Retinal pigment epithelial cell (primary cell): ENCODE measurements at regions not wholly inside any gene's neighbourhood (a gene's known extent, or its start where the extent isn't known, plus 50 kb on each side); places are given as distances from the start of the nearest gene placed in this dataset.

ENCODE experiments used
- DNase-seq: peaks from one replicate; pipeline ENCODE4 v3.0.0-alpha.2; 2010; ENCODE audit warnings: low read depth
- H3K4me3 ChIP-seq: 2 replicates; pipeline ENCODE4 v1.5.1; 2011; ENCODE audit warnings: mild to moderate bottlenecking, low read length, control low read depth, moderate library complexity
- TF ChIP-seq, protein P1 (sequence below): conservative IDR thresholded peaks from 2 replicates; pipeline ENCODE4 v1.5.1; 2011; ENCODE audit warnings: low read depth, low read length, control low read depth, inconsistent platforms

DNA sequence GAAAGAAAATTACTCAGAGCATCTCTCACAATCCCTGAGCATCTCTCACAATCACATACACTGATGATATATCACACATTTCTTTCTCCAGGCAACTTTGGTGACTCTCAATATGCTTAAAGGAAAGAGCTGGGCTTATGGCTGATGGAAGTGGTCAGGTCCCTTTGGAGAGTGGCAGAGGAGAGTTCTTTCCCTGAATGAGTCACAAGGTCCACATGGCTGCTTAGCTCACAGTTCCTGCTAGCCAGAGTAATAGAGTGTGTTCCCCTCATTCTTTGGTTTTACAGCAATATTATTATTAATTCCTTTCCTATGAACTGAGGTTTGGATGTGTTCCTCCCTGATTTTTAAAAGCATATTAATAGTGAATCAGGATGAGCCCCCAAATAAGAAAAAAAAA is 287.4 kb downstream of the C7orf25 start:
- no peak overlapping the region for H3K4me3 ChIP-seq
- no peak for DNase-seq
- TF ChIP-seq, protein P1, sequence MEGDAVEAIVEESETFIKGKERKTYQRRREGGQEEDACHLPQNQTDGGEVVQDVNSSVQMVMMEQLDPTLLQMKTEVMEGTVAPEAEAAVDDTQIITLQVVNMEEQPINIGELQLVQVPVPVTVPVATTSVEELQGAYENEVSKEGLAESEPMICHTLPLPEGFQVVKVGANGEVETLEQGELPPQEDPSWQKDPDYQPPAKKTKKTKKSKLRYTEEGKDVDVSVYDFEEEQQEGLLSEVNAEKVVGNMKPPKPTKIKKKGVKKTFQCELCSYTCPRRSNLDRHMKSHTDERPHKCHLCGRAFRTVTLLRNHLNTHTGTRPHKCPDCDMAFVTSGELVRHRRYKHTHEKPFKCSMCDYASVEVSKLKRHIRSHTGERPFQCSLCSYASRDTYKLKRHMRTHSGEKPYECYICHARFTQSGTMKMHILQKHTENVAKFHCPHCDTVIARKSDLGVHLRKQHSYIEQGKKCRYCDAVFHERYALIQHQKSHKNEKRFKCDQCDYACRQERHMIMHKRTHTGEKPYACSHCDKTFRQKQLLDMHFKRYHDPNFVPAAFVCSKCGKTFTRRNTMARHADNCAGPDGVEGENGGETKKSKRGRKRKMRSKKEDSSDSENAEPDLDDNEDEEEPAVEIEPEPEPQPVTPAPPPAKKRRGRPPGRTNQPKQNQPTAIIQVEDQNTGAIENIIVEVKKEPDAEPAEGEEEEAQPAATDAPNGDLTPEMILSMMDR, result no peak

DNA sequence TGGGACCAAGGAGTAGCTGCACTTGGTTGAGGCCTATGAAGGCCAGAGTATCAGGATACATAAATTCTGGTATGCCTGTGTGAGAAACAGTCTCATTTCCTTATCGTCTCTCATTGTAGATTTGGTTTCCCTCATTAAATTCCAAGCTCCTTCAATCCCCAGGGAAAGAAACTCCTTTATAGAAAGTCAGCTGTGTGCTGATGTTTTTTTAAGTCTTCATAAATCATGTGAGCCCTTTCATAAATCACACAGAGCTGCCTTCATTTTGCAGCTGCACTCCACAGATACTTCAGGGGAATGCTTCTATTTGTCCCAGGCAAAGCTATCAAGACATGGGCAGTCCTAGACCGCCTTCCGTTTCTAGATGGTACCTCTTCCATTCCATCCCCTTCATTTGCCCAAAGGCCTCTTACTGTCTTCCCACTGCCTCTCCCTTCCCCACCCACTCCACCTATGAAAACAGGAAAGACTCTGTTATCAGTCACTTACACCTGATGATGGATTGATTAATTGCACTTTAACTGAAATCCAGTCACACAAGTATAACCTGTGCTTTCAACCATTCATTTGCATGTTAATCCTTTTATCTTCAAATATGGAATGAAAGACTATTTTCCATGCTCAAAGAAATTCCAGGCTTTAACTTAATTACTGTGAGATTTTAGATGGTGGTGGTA is 290.2 kb downstream of the C7orf25 start:
- H3K4me3 ChIP-seq, result no peak overlapping the region
- TF ChIP-seq, protein P1, result no peak
- no peak for DNase-seq

DNA sequence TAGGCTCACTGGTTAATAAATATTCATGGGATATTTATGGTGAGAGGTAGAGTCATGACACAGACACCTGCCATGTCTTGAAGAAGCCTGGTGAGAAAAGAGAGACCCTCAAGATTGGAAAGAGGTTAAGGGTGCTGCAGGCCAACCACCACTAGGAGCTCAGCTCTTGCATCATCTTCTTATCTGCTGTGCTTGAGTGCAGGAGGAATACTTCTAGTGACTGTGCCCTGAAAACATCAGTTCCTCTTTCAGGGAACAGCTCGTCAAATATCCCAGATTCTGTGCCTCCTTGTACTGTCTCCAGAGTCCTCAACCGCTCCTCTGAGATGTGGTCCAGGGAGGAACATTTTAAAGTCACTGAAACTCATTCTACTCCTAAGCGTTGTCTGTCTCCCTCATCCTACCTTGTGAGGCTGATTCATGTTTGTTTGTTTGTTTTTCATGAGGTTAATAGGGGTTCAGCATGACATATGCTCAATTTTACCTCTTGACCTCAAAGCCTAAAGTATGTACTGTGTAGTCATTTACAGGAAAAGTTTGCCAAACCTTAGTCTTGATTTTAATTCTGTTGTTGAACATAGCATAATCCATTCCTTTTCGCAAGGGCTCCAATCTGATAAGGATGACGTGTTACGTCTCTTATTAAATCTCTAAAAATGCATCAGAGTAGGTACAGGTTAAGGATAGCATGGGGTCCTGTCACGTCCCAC is 293.1 kb downstream of the C7orf25 start:
- TF ChIP-seq, protein P1, result no peak
- no peak overlapping the region for H3K4me3 ChIP-seq
- DNase-seq, result no peak

DNA sequence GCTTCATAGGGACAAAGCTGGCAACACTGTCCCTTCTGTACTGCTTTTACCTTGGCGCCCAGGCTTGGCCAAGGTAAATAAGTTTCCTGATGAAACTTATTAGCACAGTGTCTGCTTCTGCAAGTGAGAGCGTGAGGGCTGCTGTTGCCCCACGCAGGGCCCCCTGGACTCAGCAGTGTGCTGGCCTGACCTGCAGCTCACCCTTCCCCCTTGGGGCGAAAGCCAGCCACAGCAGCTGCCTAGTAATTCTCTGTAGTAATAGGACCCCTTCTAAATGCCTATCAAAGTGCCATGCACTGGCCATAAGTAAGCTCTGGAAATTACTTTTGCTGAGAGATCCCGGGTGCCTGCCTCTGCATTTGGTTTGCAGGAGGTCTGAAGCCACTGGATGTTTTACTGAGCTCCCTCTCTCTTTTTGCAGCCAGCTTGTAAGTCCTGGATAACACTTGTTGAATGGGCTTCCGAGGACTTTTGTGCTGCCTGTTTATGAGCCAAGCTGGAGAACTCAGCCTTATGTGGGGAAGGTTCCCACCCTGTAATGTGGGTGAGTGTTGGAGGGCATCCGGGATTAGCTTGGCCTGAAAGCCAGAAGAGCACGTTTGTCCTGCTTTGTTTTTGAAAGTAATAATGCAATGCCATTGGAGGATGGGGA is 293.9 kb downstream of the C7orf25 start:
- TF ChIP-seq, protein P1, result peak; percentile 19
- no peak overlapping the region for H3K4me3 ChIP-seq
- DNase-seq, result no peak

DNA sequence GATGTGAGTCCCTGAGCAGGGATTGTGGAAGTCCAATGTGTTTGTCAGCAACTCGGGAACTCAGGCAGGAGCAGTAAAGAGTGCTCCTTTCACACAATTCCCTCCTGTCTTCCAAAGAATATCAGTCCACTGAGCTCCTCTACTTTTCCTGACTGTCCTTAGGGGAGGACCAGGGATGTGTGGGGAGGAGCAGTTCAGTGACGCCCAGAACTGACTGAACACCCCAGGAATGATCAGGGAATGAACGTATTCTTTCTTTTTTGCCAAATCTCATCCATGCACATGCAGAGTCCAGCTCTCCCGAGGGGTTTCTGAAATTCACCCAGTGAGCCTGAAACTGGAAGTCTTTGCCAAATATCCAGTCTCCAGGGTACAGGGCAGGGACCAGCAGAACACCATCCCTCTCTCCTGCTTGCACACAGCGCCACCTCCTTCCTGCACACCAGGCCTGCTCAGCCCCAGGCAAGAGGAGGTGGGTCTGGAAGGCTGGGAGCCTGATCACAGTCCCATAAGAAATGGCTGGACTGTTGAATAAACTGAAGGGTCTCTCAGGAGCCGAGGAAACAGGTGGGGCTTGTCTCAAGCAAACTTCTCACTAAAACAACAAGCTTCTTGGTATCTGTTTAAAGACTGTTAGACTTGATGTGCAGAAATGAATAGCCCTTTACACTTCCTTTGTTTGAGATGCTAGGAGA is 294.7 kb downstream of the C7orf25 start:
- no peak for DNase-seq
- TF ChIP-seq, protein P1, result no peak
- no peak overlapping the region for H3K4me3 ChIP-seq

DNA sequence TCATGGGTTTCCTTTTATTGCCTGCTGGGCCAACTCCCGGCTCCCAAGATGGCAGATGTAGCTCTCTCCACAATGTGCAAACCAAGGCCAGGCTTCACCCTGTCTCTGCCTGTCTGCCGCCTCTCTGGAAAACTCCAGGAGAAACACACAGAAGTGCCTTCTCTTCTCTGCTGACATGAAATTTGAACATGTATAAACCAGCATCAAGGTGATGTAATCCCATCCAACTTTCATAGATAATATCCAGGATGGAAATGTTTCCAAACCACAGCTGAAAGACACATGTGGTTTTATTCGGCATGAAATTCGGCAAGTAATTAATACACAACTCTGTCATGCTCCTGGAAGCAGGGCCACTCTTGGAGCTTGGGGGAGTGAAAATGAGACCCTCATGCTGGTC is 297.2 kb downstream of the C7orf25 start:
- no peak for DNase-seq
- TF ChIP-seq, protein P1, result no peak
- no peak overlapping the region for H3K4me3 ChIP-seq
